Epithelial cell of proximal tubule (primary cell): ENCODE measurements at regions not wholly inside any gene's neighbourhood (a gene's known extent, or its start where the extent isn't known, plus 50 kb on each side); places are given as distances from the start of the nearest gene placed in this dataset.

Source experiments
- DNase-seq: peaks from one replicate; pipeline ENCODE4 v3.0.0-alpha.2; 2011; ENCODE audit warnings: low read depth
- H3K4me3 ChIP-seq: 2 replicates; pipeline ENCODE4 v1.5.1; 2011; ENCODE audit warnings: low read depth, mild to moderate bottlenecking, low read length
- TF ChIP-seq, protein P1 (sequence below): conservative IDR thresholded peaks from 2 replicates; pipeline ENCODE4 v1.5.1; 2012; ENCODE audit warnings: low read depth, mild to moderate bottlenecking, low read length

GRCh38 chr22:46060292-46061123, 83.5 kb upstream of the WNT7B start:
- TF ChIP-seq, protein P1, sequence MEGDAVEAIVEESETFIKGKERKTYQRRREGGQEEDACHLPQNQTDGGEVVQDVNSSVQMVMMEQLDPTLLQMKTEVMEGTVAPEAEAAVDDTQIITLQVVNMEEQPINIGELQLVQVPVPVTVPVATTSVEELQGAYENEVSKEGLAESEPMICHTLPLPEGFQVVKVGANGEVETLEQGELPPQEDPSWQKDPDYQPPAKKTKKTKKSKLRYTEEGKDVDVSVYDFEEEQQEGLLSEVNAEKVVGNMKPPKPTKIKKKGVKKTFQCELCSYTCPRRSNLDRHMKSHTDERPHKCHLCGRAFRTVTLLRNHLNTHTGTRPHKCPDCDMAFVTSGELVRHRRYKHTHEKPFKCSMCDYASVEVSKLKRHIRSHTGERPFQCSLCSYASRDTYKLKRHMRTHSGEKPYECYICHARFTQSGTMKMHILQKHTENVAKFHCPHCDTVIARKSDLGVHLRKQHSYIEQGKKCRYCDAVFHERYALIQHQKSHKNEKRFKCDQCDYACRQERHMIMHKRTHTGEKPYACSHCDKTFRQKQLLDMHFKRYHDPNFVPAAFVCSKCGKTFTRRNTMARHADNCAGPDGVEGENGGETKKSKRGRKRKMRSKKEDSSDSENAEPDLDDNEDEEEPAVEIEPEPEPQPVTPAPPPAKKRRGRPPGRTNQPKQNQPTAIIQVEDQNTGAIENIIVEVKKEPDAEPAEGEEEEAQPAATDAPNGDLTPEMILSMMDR: no peak
- H3K4me3 ChIP-seq: peak overlapping the region; percentile 20

GRCh38 chr22:46061124-46061500, 84.2 kb upstream of the WNT7B start:
- no peak for DNase-seq
- TF ChIP-seq, protein P1: no peak
- peak overlapping the region; percentile 20 for H3K4me3 ChIP-seq

More at GRCh38 chr22:46060292-46061123, 83.5 kb upstream of the WNT7B start:
- DNase-seq: no peak

- no peak overlapping the region for H3K4me3 ChIP-seq
- no peak for DNase-seq
- TF ChIP-seq, protein P1: no peak
These were observed 84.7 kb upstream of the WNT7B start for GRCh38 chr22:46061501-46062231.

DNA sequence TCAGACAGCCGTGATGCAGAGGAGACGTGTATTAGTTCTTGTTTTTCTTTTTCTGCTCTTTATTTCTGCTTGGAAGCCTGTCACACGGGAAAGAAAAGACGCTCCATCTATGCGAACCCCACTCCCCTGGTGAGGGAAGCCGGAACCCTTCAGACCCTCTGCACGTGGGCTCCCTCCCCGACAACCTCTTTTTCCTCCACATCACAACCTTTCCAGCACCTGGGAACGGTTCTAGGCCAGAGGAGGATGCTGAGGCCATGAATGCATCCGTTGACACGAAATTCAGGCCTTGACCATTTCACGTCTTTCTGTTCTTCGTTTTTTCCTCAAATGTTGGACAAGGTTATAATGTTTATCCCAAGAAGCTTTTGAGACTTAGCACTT, 85.3 kb upstream of the WNT7B start:
- no peak overlapping the region for H3K4me3 ChIP-seq
- no peak for DNase-seq
- TF ChIP-seq, protein P1: no peak

- H3K4me3 ChIP-seq: no peak overlapping the region
- TF ChIP-seq, protein P1: no peak
- DNase-seq: no peak
These were observed 86.1 kb upstream of the WNT7B start for GRCh38 chr22:46062971-46063631.

DNA sequence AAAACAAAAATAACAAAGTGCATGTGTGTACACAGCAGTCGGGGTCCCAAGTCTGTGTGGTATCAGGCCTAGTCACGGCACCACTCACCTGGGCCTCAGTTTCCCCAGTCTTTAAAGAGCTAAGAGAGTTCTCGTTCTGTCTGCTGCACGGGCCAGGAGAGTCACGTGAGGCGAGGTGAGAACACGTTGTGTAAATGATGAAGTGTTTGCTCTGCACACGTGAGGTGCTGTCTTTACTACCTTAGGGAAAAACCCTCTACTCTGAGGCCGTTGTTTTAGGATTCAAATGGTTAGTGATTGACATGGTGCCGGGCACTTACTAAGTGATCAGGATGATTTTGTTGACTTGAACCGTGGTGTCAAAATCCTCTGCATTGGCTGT, 86.5 kb upstream of the PPARA start:
- TF ChIP-seq, protein P1: no peak
- DNase-seq: no peak
- no peak overlapping the region for H3K4me3 ChIP-seq
